Calu3 (cell line): ENCODE measurements at regions not wholly inside any gene's neighbourhood (a gene's known extent, or its start where the extent isn't known, plus 50 kb on each side); places are given as distances from the start of the nearest gene placed in this dataset.

Experiments used
- BruUV-seq: library from RNA; stranded (reverse); fragments of 400-500 nt; replicated peaks from 2 replicates; lab custom pipeline; 2021; lab: Mats Ljungman, UMichigan
- CTCF ChIA-PET: fragments of 300-600 bp; sonication (Branson Sonifier 250); formaldehyde crosslinking; loops from one replicate; lab custom pipeline; 2022; ENCODE audit warnings: antibody characterized with exemption; lab: Charles Lee
- DNase-seq: peaks from one replicate; pipeline ENCODE4 v3.0.0; 2022
- H3K27ac Mint-ChIP-seq: one replicate; pipeline ENCODE4 v1.8.0; 2022; ENCODE audit warnings: mixed read lengths; ENCODE audit not compliant: unreplicated experiment
- H3K27me3 Mint-ChIP-seq: one replicate; pipeline ENCODE4 v1.8.0; 2022; ENCODE audit warnings: mixed read lengths; ENCODE audit not compliant: unreplicated experiment
- H3K36me3 Mint-ChIP-seq: one replicate; pipeline ENCODE4 v1.8.0; 2022; ENCODE audit warnings: mild to moderate bottlenecking, moderate library complexity, mixed read lengths; ENCODE audit not compliant: insufficient read depth, unreplicated experiment
- H3K4me1 Mint-ChIP-seq: one replicate; pipeline ENCODE4 v1.8.0; 2022; ENCODE audit warnings: mild to moderate bottlenecking, low read depth, mixed read lengths; ENCODE audit not compliant: unreplicated experiment
- H3K4me3 Mint-ChIP-seq: one replicate; pipeline ENCODE4 v1.8.0; 2022; ENCODE audit warnings: mild to moderate bottlenecking, low read depth, moderate library complexity, mixed read lengths; ENCODE audit not compliant: unreplicated experiment
- H3K9me3 Mint-ChIP-seq: one replicate; pipeline ENCODE4 v1.8.0; 2022; ENCODE audit warnings: low read depth, mixed read lengths; ENCODE audit not compliant: unreplicated experiment
- intact Hi-C: fragments of 100-400 bp; cut with micrococcal nuclease; formaldehyde crosslinking; loops from one replicate; pipeline ENCODE4 v1.10.0; 2022; ENCODE audit not compliant: unreplicated experiment
- TF ChIP-seq, protein P1 (sequence below): fragments of 200-600 bp; IDR thresholded peaks from one replicate; pipeline ENCODE4 v1.8.0; 2022; ENCODE audit warnings: antibody characterized with exemption; ENCODE audit not compliant: unreplicated experiment

DNA sequence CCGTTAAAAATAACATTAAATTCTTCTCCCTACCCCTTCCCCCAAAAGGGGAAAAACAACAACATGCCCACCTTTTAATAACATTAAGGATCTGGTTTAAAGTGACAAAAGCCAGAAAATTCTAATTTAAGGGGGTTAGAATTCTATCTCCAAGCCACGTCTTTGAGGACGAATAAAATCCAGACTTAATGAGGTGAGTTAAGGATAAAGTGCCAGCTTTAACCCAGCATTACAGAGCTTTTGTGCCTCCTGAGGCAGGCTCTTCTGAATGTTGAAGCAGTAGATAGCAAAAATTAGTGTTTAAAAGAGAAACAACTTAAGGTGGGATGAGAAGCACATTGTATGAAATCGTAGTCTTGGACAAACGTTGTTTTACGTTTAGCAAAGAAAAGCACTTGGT is 329.0 kb upstream of the MPDZ start:
- CTCF ChIA-PET: no interaction called here
- Mint-ChIP-seq H3K36me3 (no peaks in the 10 kb centered on the region), H3K9me3 (no peaks in the 10 kb centered on the region), H3K4me1 (no peaks in the 10 kb centered on the region), H3K27me3 (no peaks in the 10 kb centered on the region), H3K27ac (no peak overlapping the region), H3K4me3 (no peak overlapping the region)
- intact Hi-C loops: no loop called here
- no peak for DNase-seq
- TF ChIP-seq, protein P1, sequence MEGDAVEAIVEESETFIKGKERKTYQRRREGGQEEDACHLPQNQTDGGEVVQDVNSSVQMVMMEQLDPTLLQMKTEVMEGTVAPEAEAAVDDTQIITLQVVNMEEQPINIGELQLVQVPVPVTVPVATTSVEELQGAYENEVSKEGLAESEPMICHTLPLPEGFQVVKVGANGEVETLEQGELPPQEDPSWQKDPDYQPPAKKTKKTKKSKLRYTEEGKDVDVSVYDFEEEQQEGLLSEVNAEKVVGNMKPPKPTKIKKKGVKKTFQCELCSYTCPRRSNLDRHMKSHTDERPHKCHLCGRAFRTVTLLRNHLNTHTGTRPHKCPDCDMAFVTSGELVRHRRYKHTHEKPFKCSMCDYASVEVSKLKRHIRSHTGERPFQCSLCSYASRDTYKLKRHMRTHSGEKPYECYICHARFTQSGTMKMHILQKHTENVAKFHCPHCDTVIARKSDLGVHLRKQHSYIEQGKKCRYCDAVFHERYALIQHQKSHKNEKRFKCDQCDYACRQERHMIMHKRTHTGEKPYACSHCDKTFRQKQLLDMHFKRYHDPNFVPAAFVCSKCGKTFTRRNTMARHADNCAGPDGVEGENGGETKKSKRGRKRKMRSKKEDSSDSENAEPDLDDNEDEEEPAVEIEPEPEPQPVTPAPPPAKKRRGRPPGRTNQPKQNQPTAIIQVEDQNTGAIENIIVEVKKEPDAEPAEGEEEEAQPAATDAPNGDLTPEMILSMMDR: no peak
- no TSS peak for BruUV-seq

DNA sequence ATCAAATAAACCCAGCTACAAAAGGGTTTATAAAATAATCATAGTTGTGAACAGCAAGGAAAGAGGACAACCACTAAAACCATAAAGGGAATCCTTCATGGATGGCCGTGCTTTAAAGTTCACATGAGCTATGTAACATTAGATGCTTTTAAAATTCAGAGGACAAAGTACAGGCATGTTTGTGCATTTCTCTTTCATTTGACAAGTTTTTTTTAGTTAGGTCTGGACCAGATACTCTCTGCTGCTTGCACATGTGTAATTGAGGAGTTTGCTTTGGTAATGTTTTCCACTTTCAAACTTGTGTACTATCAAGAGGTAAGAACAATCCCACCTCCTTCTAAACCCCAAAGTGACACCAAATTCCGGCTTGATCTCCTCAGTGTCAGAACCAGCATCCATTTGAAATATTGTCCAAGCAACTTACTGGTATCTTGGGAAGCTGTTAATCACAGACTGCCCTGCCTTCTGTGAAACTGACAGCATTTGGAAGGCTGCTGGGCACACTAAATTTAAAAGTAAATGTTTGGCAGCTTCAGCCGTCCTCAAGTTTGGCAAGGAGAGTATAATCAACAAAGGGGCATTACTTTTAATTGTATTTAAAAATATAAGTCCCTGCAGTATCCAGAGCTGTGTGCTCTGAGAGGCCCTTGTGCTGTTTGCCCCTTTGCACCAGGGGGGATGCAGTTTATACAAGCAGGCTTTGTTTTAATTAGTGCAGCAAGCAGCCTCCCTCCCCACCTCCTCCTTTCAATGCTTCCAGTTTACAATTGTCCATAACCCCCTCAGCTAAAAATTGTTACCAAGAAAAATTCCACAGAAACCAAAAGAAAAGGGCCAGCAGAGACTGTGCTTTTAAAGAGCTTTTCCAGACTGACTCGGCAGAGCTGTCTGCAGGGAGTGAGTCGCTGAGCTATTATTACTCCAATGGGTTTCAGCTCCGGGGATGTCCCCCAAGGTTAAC is 328.3 kb upstream of the MPDZ start:
- no TSS peak for BruUV-seq
- Mint-ChIP-seq H3K27ac (no peak overlapping the region), H3K36me3 (no peaks in the 10 kb centered on the region), H3K4me1 (no peaks in the 10 kb centered on the region), H3K27me3 (no peaks in the 10 kb centered on the region), H3K4me3 (no peak overlapping the region), H3K9me3 (no peaks in the 10 kb centered on the region)
- no peak for DNase-seq
- intact Hi-C loops: no loop called here
- TF ChIP-seq, protein P1: no peak
- CTCF ChIA-PET: no interaction called here

DNA sequence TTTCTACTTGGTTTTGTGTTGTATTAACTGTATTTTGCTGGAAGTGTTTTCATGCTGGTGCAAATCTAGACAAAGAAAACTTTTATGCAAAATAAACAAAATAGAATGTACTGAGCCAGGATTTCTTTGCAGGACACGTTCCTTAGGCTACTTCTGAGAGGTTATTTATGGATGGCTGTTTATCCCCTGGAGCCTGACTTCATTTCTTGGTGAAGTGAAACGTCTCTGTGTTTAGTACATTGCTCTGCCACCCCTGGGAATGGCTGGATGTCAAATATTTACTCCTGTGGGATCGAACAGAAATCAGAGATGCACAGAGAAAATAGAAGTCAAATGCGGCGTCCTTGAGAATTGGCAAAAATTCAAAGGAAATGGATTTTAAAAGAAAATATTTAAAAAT is 327.1 kb upstream of the MPDZ start:
- CTCF ChIA-PET: no interaction called here
- intact Hi-C loops: no loop called here
- BruUV-seq: no TSS peak

DNA sequence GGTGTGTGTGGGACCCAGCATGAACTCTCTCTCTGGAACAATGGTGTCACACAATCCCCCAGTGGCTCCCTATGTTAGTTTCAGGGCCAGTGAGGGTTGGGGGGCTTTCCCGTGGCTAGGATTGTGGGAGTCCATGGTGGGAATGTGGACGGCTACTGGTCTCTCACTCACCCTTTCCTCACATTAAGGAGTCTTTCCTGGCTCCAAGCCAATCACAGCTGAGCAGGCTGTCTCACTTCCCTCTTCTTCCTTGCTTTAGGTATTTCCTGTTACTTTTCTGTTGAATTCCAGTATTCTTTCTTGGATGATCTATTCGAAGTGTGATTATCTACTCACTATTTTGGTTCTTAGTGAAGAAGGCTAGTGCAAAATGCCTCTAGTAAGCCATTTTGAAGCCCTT is 324.4 kb upstream of the MPDZ start:
- CTCF ChIA-PET: no interaction called here
- DNase-seq: no peak
- Mint-ChIP-seq H3K36me3 (no peaks in the 10 kb centered on the region), H3K4me1 (no peaks in the 10 kb centered on the region), H3K4me3 (no peak overlapping the region), H3K9me3 (no peaks in the 10 kb centered on the region), H3K27me3 (no peaks in the 10 kb centered on the region), H3K27ac (no peak overlapping the region)
- intact Hi-C loops: no loop called here
- TF ChIP-seq, protein P1: no peak
- no TSS peak for BruUV-seq

More for the DNA sequence above, 327.1 kb upstream of the MPDZ start:
- no peak overlapping the region for H3K4me3 Mint-ChIP-seq
- no peaks in the 10 kb centered on the region for H3K36me3 Mint-ChIP-seq
- H3K9me3 Mint-ChIP-seq: no peaks in the 10 kb centered on the region
- H3K4me1 Mint-ChIP-seq: no peaks in the 10 kb centered on the region
- H3K27me3 Mint-ChIP-seq: no peaks in the 10 kb centered on the region
- DNase-seq: no peak
- H3K27ac Mint-ChIP-seq: no peak overlapping the region
- TF ChIP-seq, protein P1: no peak
